ENCODE measurements at regions not wholly inside any gene's neighbourhood (a gene's known extent, or its start where the extent isn't known, plus 50 kb on each side); places are given as distances from the start of the nearest gene placed in this dataset.

- no peak for DNase-seq (ENCODE audit: extremely low spot score)
- Histone ChIP-seq H3K27ac (ENCODE audit: low read depth) (no peak overlapping the region), H3K36me3 (ENCODE audit: insufficient read depth) (no peaks in the 10 kb centered on the region), H3K4me1 (ENCODE audit: insufficient read depth) (no peaks in the 10 kb centered on the region), H3K4me3 (ENCODE audit: low read depth, low read length) (no peak overlapping the region)
- WGBS: 88% methylated on average over 3 of the region's 3 CpGs
Observed at GRCh38 chr12:69105101-69105962, 134.0 kb upstream of the CPSF6 start.

GRCh38 chr12:69106482-69107118 lies 132.8 kb upstream of the CPSF6 start:
- no peak overlapping the region for H3K4me3 ChIP-seq (ENCODE audit: low read depth, low read length)
- no peak overlapping the region for H3K27ac ChIP-seq (ENCODE audit: low read depth)
- WGBS: 86% methylated on average over 2 of the region's 2 CpGs
- H3K36me3 ChIP-seq (ENCODE audit: insufficient read depth): no peaks in the 10 kb centered on the region
- no peak for DNase-seq (ENCODE audit: extremely low spot score)
- no peaks in the 10 kb centered on the region for H3K4me1 ChIP-seq (ENCODE audit: insufficient read depth)

GRCh38 chr12:69107541-69107940 lies 131.8 kb upstream of the CPSF6 start:
- Histone ChIP-seq H3K36me3 (ENCODE audit: insufficient read depth) (no peaks in the 10 kb centered on the region), H3K4me1 (ENCODE audit: insufficient read depth) (no peaks in the 10 kb centered on the region), H3K4me3 (ENCODE audit: low read depth, low read length) (no peak overlapping the region), H3K27ac (ENCODE audit: low read depth) (no peak overlapping the region)
- no peak for DNase-seq (ENCODE audit: extremely low spot score)
- 80% methylated on average over 1 of the region's 1 CpG for WGBS

- Histone ChIP-seq H3K4me3 (ENCODE audit: low read depth, low read length) (no peak overlapping the region), H3K4me1 (ENCODE audit: insufficient read depth) (no peaks in the 10 kb centered on the region), H3K36me3 (ENCODE audit: insufficient read depth) (no peaks in the 10 kb centered on the region), H3K27ac (ENCODE audit: low read depth) (no peak overlapping the region)
- WGBS: 17% methylated on average over 2 of the region's 2 CpGs
- no peak for DNase-seq (ENCODE audit: extremely low spot score)
Observed at GRCh38 chr12:69108037-69108436, 131.3 kb upstream of the CPSF6 start.

GRCh38 chr12:69112616-69113015 lies 126.8 kb upstream of the CPSF6 start:
- no peaks in the 10 kb centered on the region for H3K4me1 ChIP-seq (ENCODE audit: insufficient read depth)
- no peak for DNase-seq (ENCODE audit: extremely low spot score)
- no peaks in the 10 kb centered on the region for H3K36me3 ChIP-seq (ENCODE audit: insufficient read depth)
- no peak overlapping the region for H3K27ac ChIP-seq (ENCODE audit: low read depth)
- WGBS: 34% methylated on average over 4 of the region's 4 CpGs
- H3K4me3 ChIP-seq (ENCODE audit: low read depth, low read length): no peak overlapping the region

- WGBS: 65% methylated on average over 3 of the region's 3 CpGs
- H3K4me3 ChIP-seq (ENCODE audit: low read depth, low read length): no peak overlapping the region
- H3K27ac ChIP-seq (ENCODE audit: low read depth): no peak overlapping the region
- no peaks in the 10 kb centered on the region for H3K4me1 ChIP-seq (ENCODE audit: insufficient read depth)
- DNase-seq (ENCODE audit: extremely low spot score): no peak
- no peaks in the 10 kb centered on the region for H3K36me3 ChIP-seq (ENCODE audit: insufficient read depth)
Observed at GRCh38 chr12:69115099-69115498, 124.3 kb upstream of the CPSF6 start.

DNA sequence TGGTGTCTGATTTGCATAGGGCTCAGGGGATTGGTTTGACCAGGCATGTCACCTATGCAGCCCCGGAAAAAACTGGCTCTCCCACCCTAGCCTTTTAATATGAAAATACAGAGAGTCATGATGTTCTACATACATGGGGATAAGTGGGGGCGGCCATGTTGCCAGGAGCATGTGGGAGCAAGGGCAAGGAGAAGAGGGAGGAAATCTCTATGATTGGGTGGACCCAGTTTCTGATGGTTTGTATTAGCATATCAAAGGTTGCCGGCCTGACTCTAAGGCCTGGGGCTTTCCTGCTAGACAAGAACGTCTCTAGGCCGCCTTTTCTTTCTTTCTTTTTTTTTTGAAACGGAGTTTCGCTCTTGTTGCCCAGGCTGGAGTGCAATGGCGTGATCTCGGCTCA lies 123.4 kb upstream of the CPSF6 start:
- no peak for DNase-seq (ENCODE audit: extremely low spot score)
- Histone ChIP-seq H3K27ac (ENCODE audit: low read depth) (no peak overlapping the region), H3K4me1 (ENCODE audit: insufficient read depth) (no peaks in the 10 kb centered on the region), H3K36me3 (ENCODE audit: insufficient read depth) (no peaks in the 10 kb centered on the region), H3K4me3 (ENCODE audit: low read depth, low read length) (no peak overlapping the region)
- 88% methylated on average over 7 of the region's 9 CpGs for WGBS

DNA sequence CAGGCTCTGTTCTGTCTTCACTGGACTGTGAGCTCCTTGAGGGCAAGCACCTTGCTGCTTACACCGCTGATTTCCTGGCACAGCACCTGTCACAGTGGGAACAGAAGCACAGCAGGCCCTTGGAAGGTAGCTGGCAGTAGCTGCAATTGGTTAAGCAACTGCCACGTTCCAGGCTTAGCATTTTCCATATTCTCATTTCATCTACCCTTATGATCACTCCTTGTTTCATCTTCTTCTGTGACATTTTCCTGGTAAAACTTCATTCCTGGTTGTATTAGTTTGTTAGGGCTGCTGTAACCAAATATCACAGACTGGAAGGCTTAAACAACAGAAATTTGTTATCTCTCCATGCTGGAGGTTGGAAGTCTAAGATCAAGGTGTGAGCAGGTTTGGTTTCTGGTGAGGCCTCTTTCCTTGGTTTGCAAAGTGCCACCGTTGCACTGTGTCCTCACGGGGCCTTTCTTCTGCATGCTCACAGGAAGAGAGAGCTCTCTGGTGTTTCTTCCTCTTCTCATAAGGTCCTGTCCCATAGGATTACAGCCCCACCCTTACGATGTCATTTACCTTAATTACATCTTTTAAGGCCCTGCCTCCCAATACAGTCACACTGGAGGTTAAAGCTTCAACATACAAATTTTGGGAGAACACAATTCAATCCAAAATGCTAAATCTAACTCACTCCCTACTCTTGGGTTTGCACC lies 121.7 kb upstream of the CPSF6 start:
- 91% methylated on average over 5 of the region's 5 CpGs for WGBS
- DNase-seq (ENCODE audit: extremely low spot score): no peak
- Histone ChIP-seq H3K4me3 (ENCODE audit: low read depth, low read length) (no peak overlapping the region), H3K4me1 (ENCODE audit: insufficient read depth) (no peaks in the 10 kb centered on the region), H3K27ac (ENCODE audit: low read depth) (no peak overlapping the region), H3K36me3 (ENCODE audit: insufficient read depth) (no peaks in the 10 kb centered on the region)

- no peak for DNase-seq (ENCODE audit: extremely low spot score)
- H3K4me3 ChIP-seq (ENCODE audit: low read depth, low read length): no peak overlapping the region
- 67% methylated on average over 2 of the region's 2 CpGs for whole genome bisulfite sequencing
- H3K4me1 ChIP-seq (ENCODE audit: insufficient read depth): no peaks in the 10 kb centered on the region
- H3K27ac ChIP-seq (ENCODE audit: low read depth): no peak overlapping the region
- no peaks in the 10 kb centered on the region for H3K36me3 ChIP-seq (ENCODE audit: insufficient read depth)
Observed at GRCh38 chr12:69118516-69118915, 120.9 kb upstream of the CPSF6 start.

GRCh38 chr12:69119770-69120169 lies 119.6 kb upstream of the CPSF6 start:
- H3K27ac ChIP-seq (ENCODE audit: low read depth): no peak overlapping the region
- WGBS: 84% methylated on average over 6 of the region's 6 CpGs

DNA sequence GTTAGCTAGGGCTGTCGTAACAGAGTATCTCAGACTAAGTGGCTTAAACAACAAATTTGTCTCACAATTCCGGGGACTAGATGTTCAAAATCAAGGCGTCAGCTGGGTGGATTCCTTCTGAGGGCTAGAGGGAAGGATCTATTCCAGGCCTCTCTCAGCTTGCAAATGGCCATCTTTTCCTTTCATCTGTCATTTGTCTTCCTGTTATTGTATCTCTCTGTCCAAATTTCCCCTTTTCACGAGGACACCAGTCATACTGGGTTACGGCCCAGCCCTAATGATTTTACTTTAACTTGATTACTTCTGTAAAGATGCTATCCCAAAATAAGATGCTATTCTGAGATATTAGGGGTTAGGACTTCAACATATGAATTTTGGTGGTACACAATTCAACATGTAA lies 119.0 kb upstream of the CPSF6 start:
- Histone ChIP-seq H3K27ac (ENCODE audit: low read depth) (no peak overlapping the region), H3K4me1 (ENCODE audit: insufficient read depth) (no peaks in the 10 kb centered on the region), H3K36me3 (ENCODE audit: insufficient read depth) (no peaks in the 10 kb centered on the region), H3K4me3 (ENCODE audit: low read depth, low read length) (no peak overlapping the region)
- 43% methylated on average over 5 of the region's 5 CpGs for WGBS
- no peak for DNase-seq (ENCODE audit: extremely low spot score)

More at GRCh38 chr12:69119770-69120169, 119.6 kb upstream of the CPSF6 start:
- Histone ChIP-seq H3K4me1 (ENCODE audit: insufficient read depth) (no peaks in the 10 kb centered on the region), H3K4me3 (ENCODE audit: low read depth, low read length) (no peak overlapping the region), H3K36me3 (ENCODE audit: insufficient read depth) (no peaks in the 10 kb centered on the region)
- DNase-seq (ENCODE audit: extremely low spot score): no peak

GRCh38 chr12:69123311-69123710 lies 116.1 kb upstream of the CPSF6 start:
- H3K4me3 ChIP-seq (ENCODE audit: low read depth, low read length): no peak overlapping the region
- no peaks in the 10 kb centered on the region for H3K4me1 ChIP-seq (ENCODE audit: insufficient read depth)
- WGBS: 94% methylated on average over 3 of the region's 3 CpGs
- H3K27ac ChIP-seq (ENCODE audit: low read depth): no peak overlapping the region
- no peaks in the 10 kb centered on the region for H3K36me3 ChIP-seq (ENCODE audit: insufficient read depth)
- DNase-seq (ENCODE audit: extremely low spot score): no peak

GRCh38 chr12:69123919-69124638 lies 115.3 kb upstream of the CPSF6 start:
- Histone ChIP-seq H3K36me3 (ENCODE audit: insufficient read depth) (no peaks in the 10 kb centered on the region), H3K4me1 (ENCODE audit: insufficient read depth) (no peaks in the 10 kb centered on the region), H3K4me3 (ENCODE audit: low read depth, low read length) (no peak overlapping the region), H3K27ac (ENCODE audit: low read depth) (no peak overlapping the region)
- DNase-seq (ENCODE audit: extremely low spot score): peak; percentile 54
- WGBS: 75% methylated on average over 8 of the region's 8 CpGs

Data from urinary bladder (tissue), 3 donors.